ENCODE measurements at regions not wholly inside any gene's neighbourhood (a gene's known extent, or its start where the extent isn't known, plus 50 kb on each side); places are given as distances from the start of the nearest gene placed in this dataset.

DNA sequence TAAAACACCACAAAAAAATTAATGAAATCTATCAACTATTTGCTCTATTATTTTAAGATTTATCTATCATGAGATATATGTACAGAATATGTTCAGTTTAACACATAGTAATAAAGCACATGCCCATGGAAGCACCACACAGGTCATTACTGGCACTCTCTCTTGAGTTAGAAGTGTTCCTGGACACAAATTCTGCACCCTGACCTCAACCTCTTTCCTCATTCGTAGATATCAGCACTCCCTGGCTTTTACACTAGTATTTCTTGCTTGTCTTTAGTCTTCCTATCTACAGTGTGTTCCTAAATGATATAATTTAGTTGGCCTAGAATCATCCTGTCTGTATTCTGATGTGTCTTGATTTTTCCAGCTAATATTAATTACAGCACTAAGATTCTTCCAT, 321.0 kb upstream of the SOX5 start:
- no peaks in the 10 kb centered on the region for H3K27me3 ChIP-seq (replicated peaks in 1 of 7)
- H3K9me3 ChIP-seq: no peaks in the 10 kb centered on the region
- no peaks in the 10 kb centered on the region for H3K36me3 ChIP-seq
- no peak overlapping the region for H3K27ac ChIP-seq
- WGBS, 5 donors: 70 to 76% (median 73%) methylated on average over 1 of the region's 1 CpG
- no peak for DNase-seq
- H3K4me3 ChIP-seq: no peak overlapping the region
- TF ChIP-seq POLR2AphosphoS5 (IDR thresholded peaks at IDR 0.05) (no peak), CTCF (IDR thresholded peaks at IDR 0.05 in 8 of 11, conservative IDR thresholded peaks at IDR 0.05 in 3 of 11) (no peak), POLR2A (IDR thresholded peaks at IDR 0.05) (no peak)
- no peaks in the 10 kb centered on the region for H3K4me1 ChIP-seq
- intact Hi-C loops (cut with DNase I; ENCODE audit: low total_unique reads): no loop called here

DNA sequence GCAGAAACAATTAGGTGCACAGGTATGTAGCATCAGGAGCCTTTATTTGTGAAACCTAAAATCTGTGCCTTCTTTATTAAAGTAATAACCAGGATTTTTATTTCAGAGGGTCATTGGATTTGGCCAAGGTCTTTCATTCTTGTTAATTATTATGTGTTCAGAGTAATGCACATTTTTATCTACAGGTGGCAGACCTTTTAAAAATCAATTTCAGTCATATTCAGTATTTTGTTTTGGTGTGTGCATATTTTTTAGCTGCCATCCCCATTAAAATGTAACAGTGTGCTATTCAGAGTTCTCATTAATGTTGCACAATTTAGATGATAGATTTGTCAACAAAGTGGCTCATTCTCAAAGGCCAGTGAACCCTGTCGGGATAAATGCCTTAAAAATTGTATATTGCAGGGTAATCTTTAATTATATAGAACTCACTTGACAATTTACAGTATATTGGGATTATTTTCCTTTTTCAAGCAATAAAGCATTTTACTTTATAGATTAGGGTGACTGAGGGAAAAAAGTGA, 319.3 kb upstream of the SOX5 start:
- intact Hi-C loops (cut with DNase I; ENCODE audit: low total_unique reads): no loop called here
- Histone ChIP-seq H3K36me3 (no peaks in the 10 kb centered on the region), H3K4me3 (no peak overlapping the region), H3K4me1 (no peaks in the 10 kb centered on the region), H3K9me3 (no peaks in the 10 kb centered on the region), H3K27ac (no peak overlapping the region), H3K27me3 (replicated peaks in 1 of 7) (no peaks in the 10 kb centered on the region)
- no peak for DNase-seq
- 77 to 92% (median 87%) methylated on average over 1 of the region's 1 CpG for WGBS, 5 donors
- TF ChIP-seq CTCF (IDR thresholded peaks at IDR 0.05 in 8 of 11, conservative IDR thresholded peaks at IDR 0.05 in 3 of 11): no peak
- TF ChIP-seq POLR2A (IDR thresholded peaks at IDR 0.05): no peak
- TF ChIP-seq POLR2AphosphoS5 (IDR thresholded peaks at IDR 0.05): no peak

DNA sequence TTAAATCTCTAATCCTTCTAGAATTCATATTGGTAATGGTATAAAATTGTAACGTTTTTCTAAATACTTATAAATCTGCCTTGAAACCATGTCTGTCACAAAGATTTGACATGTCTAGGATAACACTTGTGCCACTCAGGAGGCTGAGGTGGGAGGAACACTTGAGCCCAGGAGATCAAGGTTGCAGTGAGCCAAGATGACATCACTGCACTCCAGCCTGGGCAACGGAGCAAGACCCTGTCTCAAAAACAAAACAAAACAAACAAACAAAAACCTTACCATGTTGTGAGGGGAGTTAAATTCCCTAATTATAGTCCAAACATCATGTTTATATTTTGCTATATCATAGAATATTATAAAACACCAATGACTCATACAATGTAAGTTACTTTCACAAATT, 317.5 kb upstream of the SOX5 start:
- no peaks in the 10 kb centered on the region for H3K27me3 ChIP-seq (replicated peaks in 1 of 7)
- DNase-seq: no peak
- H3K9me3 ChIP-seq: no peaks in the 10 kb centered on the region
- no peak overlapping the region for H3K27ac ChIP-seq
- H3K4me1 ChIP-seq: no peaks in the 10 kb centered on the region
- no peak for TF ChIP-seq CTCF (IDR thresholded peaks at IDR 0.05 in 8 of 11, conservative IDR thresholded peaks at IDR 0.05 in 3 of 11)
- TF ChIP-seq POLR2AphosphoS5 (IDR thresholded peaks at IDR 0.05): no peak
- TF ChIP-seq POLR2A (IDR thresholded peaks at IDR 0.05): no peak
- WGBS, 5 donors: 68 to 82% (median 75%) methylated on average over 2 of the region's 2 CpGs
- no peaks in the 10 kb centered on the region for H3K36me3 ChIP-seq
- H3K4me3 ChIP-seq: no peak overlapping the region
- intact Hi-C loops (cut with DNase I; ENCODE audit: low total_unique reads): no loop called here

DNA sequence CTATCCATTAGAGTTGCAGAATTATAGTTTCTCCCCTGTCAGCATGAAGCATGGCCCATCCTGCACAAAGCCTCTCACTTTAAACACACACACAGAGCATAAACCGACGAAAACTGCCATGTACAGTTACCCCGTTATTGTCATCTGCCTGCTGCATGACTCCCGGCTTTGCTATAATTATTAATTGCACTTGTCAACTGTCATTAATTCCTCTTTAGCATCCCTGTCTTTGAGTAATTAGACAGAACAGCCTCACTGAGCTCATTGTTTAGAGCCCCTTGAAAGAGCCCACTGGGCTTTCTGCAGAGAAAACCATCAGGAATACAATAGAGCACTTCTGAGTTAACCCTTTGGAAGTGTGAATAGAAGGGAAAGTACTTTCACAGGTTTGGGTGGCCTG, 307.2 kb upstream of the SOX5 start:
- intact Hi-C loops (cut with DNase I; ENCODE audit: low total_unique reads): no loop called here
- no peak for DNase-seq
- H3K9me3 ChIP-seq: peaks cover 0 to 9% (median 0%) of the 10 kb centered on the region in 8 donors
- no peaks in the 10 kb centered on the region for H3K36me3 ChIP-seq
- TF ChIP-seq CTCF (IDR thresholded peaks at IDR 0.05 in 8 of 11, conservative IDR thresholded peaks at IDR 0.05 in 3 of 11) (no peak), POLR2A (IDR thresholded peaks at IDR 0.05) (no peak), POLR2AphosphoS5 (IDR thresholded peaks at IDR 0.05) (no peak)
- H3K27me3 ChIP-seq (replicated peaks in 1 of 7): no peaks in the 10 kb centered on the region
- WGBS, 5 donors: 81 to 96% (median 86%) methylated on average over 4 of the region's 4 CpGs
- H3K27ac ChIP-seq: no peak overlapping the region
- H3K4me1 ChIP-seq: no peaks in the 10 kb centered on the region
- no peak overlapping the region for H3K4me3 ChIP-seq

Data from spleen (tissue), 11 donors.